Hindlimb muscle (tissue), 1 donor: ENCODE measurements at regions not wholly inside any gene's neighbourhood (a gene's known extent, or its start where the extent isn't known, plus 50 kb on each side); places are given as distances from the start of the nearest gene placed in this dataset.

Experiments used
- DNase-seq: peaks from one replicate; pipeline ENCODE4 v3.0.0-alpha.2; 2013

DNA sequence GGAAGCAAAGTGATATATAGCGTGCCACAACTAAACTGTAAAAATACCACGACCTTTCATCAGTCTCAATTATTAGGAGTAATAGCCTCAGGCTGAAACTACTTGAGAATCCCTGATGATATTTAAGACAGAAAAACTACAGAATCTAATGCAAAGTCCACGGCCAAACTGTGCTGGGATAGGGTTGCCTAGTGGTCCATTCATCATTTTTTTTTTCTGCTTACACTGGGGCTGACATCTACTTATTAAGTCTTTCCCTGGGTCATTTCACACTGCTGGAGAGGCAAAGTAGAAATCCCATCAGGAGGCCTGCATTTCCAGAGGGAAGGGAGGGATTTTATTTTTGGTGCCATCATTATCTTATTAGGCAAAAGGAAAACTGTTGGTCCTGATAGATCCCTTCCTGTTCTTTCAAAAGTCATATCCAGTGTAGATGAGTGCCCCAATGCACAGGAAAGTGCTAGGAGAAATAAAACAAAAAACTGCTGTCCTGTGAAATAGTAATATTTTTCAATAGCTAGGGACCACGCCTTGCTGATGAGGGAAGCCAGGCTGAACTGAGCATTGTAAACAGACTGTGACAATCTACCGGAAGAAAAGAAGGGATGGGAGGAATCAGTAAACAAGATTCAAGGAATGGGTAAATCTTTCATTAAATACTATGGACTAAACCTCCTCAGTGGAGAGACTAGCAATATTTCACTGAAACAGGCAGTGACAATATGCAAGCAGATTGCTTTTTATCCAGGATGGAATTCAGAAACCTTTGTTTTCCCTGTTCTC lies 644.3 kb downstream of the IRS1 start:
- DNase-seq = no peak

DNA sequence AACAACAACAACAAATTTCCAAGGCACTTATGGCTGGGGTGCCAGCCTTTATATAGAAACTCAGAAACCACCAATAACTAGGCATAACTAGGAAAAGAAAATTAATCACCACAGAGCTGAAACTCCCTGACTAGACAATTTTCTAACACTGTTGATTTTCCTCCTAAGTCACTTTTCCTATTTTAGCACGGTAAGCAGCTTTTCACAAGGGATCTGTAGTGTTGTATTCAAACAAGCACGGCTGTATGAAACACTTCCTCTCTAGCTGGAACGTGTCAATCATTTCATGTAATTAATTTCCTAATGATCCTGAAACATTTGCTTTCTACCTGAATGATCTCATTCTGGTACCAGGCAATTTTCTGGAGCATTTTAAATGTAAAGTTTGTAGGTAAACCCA lies 645.0 kb downstream of the IRS1 start:
- no peak for DNase-seq

DNA sequence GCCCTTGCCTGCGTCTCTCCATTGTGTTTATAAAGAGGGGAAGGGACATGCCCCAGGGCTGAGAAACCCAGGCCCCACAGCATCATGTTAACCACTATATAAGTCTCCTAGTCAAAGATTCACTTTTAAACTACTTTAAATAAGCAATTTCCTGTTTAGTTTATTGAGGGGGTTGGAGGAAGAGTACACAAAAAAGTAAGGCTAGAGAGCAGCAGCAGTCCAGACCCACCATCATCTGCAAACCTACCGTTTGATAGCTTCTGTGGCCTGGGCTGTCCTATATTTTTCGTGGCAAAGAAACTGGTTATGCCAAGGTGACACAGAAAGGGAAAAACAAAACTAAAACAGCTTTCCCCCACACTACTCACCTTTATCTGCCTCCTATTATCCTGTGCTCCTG lies 646.1 kb downstream of the IRS1 start:
- no peak for DNase-seq

DNA sequence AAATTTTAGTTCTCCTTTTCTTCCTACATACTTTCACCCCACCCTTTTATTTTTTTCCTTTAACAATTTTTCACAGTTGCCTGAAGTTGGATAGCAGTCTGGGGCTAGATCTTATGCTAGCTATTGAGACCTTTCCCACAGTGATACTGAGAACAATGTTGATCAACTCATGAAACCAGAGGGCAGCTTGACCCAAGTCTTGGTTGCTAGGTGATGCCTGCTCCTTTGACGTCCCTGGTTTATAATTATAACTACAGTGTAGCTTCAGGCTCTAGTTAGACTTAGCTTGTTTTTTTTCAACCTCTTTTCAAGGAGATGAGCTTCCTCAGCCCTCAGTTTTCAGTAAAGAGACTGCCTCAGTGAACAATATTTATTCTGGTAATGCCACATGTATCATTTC lies 648.5 kb downstream of the IRS1 start:
- no peak for DNase-seq

DNA sequence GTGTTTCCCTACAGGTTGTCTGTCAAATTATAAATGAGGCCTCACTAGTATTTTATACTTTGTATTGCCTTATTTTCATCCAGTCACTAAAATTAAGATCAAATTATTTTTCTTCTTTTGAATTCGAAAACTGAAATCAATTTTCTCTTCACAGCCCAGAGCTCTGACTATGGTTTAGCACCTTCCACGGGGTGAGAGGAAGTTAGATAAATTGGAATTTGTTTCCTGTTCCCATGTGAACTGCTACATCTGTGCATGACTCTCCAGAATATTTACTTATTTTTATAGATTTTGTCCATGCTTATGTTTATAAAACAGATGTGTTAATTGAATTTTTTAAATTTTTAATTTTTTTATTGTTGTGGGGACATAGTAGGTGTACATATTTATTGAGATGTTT lies 656.5 kb downstream of the IRS1 start:
- DNase-seq = no peak

DNA sequence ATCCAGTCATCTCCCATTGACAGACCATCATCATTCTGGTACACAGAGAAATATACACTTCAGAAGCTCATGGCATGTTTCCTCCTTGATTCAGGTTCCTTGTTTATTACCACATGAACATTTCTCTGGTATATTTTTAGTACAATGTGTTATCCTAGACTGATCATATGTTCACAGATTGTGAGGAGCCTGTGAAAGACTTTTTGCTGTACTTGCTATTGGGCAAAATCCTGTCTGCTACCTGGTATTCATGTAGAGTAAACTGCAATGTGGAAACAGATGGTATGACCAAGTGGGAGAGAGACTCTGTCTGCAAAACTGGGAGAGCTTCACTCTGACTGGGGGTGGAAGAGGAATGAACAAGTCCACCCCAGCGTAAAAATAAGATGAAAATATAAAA lies 657.2 kb downstream of the IRS1 start:
- DNase-seq = no peak

DNA sequence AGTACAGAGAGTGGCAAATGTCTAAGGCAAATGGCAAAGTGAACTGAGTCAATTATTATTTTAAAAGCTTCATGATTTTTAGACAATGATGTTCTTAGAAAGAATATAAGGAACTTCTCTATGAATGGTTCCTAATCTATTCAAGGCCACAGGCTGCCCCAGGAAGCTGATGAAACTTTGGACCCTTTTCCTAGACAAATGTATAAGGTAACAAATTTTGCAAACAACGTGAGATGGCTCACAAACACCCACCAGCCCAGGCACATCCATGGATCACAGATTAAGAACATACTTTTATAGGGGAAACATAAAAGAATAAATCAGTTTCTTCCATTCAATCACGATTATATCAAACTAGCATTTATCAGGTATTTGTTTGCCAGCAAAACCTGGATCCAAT lies 659.0 kb downstream of the IRS1 start:
- DNase-seq = no peak

DNA sequence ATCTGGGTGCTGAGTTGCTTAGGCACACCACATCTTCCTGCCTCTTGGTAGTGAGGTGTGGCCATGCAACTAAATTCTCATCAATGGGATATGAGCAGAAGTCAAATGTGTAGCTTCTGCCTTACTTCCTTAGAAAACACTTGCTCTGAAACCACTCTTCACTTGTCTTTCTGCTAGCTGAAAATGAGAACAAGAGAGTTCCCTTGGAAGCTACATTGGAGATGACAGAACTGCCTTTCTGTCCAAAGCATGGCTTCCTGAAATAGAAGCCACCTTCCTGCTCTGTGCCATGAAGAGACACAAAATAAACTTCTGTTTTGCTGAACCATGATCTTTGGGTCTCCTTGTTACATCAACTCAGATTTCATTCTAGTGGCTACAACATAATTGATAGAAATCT lies 659.9 kb downstream of the IRS1 start:
- no peak for DNase-seq

DNA sequence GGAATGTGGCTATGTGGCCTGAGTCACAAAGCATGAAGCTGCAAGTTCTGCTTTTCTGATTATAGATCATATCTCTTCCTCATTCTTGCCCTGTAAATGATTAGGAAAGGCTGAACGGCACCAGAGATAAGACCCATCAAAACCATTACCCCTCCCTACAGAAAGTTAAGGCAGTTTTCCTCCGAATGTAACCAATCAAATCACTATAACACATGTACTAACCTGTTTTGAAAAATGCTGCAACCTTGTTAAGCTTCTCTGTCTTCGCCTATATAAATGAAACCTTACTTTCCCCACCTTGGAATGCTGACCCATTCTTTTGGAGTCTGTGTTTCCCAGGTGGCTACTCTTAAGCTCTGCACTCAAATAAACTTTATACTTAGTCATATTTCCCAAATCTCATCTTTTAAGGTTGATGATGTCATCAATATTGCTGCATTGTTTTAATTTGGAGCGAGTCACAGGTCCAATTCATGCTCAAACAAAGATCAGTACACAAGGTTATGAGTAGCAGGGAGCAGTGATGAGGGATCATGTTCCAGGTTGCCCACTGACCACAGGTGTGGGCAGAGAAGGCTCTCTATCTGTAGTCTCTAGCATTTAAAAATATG lies 662.3 kb downstream of the IRS1 start:
- no peak for DNase-seq

DNA sequence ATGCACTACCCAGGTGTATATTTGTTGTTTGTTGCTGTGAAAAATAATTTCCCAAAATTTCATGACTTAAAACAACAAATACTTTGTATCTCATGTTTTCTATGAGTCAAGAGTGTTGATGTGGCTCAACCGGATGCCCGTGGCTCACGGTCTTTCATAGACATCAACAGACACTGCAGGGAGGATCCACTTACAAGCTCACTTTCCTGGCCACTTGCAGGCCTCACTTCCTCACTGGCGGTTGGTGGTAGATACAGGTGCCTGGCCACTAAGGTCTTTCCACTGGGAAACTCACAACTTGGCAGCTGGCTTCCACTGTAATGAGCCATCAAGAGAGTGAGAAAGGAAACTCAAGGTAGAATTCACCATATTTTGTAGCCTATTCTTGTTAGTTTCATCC lies 662.9 kb downstream of the IRS1 start:
- DNase-seq = no peak

DNA sequence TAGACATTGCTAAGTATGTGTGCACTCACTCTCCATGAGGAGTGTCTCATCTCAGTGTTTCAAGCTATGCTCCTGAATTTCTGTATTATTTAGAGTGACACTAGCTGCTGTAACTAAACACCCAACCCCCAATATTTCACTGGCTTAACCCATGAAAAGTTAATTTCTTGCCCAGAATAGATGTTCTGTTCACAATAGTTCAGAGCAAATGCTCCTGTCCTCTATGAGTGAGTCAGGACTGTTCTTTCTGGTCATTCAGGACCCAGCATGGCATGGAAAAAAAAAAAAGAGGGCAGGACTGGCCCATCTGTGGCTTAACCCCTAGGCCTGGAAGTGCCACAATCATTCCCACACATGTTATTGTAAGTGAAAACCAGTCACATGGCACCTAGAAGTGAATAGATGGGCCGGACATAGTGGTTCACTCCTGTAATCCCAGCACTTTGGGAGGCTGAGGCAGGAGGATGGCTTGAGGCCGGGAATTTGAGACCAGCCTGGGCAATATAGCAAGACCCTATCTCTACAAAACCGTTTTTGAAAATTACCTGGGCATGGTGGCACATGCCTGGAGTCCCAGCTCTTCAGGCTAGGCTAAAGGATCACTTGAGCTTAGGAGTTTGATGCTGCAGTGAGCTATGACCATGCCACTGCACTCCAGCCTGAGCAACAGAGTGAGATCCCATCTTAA lies 663.6 kb downstream of the IRS1 start:
- DNase-seq = no peak

DNA sequence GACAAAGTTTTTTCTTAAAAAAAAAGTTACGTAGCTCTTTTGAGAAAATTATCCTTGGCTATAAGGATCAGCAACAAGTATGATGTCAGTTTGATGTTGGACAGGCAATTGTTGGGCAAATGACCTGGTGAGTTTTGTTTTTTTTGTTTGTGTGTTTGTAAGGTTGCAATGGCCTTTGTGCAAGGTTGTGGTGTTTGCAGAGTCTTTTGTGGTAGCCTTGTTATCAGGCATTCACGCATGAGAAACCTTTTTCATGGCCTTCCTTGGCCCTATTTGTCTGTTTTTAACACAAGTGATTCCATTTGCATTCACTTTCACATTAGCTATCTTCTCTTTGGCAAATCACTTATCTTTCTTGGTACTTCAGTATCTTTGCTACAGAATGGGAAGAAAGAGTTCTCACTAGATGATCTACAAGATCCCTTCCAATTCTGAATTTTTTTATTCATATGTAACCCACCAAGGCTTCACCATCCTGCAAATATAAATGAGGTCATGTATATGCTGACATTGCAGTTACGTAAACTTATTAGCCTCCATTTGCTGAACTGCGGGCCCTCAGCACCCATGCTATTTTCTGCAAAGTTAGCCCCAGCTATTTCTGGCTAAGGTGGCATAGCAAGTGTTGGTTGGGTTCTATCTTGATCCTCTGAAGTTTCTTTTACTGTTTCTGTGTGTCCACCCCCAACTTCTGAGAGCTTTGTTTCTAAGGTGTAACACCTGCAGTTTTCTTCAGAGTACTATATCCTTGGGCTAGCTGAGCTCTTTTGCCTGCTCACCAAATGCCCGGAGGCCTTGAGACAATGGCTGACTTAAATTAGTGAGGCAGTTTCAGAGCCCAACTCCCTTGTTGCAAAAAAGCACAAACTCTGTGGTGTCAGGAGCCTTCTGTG lies 667.1 kb downstream of the IRS1 start:
- DNase-seq = no peak

DNA sequence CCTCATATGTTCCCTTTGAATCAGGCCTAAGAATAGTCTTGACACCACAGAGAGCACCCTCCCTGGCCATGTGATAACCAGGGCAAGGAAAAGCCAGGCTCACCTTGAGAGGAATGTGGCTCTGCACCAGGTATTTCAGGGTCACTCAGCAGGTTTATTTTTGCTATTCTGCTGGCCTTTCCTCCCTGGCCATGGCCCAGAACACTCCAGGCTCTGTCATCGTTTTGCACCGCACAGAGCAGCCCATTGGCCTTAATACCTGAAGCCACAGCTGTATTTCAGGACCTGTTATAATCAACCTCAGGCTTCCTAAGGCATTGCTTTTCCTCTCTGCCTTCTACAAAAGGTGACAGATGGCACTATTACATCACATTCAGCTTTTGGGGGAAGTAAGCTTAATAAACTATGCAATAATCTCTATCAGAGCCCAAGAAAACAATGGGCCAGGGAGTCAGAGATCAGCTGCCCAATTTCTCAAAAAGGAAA lies 668.3 kb downstream of the IRS1 start:
- no peak for DNase-seq

DNA sequence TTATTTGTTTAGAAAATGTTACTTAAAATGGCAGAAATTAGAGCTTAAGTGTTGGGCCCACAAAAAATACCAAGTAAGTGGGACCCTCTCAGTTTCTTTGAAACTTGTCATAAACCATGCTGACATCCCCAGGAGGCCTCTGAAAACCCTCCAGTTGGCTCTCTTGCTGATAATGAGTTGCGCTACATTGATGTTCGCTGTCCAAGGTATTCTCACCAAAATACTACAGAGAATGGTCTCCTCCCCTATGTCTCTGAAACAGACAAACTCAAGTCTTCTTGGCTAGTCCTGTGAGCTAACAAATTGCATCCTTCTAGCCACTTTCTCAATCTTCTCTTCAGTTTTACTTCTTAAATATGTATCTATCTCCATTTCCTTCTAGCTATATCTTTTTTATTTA lies 669.4 kb downstream of the IRS1 start:
- DNase-seq = no peak

DNA sequence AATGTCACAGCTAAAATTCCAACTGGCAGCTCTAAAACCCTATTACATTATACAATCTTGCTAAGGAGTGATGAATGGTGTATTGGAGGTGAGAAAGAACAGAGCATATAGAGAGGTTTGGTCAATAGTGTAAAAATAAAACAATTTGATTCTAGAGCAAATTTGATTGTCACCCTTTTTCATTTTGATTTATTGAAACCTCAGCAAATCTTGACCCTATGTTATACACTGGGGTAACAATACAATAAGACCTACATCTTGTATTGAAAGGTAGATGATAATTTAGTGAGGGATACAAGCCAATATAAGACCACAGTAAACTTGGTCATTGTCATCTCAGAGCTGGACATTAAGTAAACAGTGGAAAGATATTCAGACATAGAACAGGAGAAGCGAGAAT lies 671.9 kb downstream of the IRS1 start:
- DNase-seq = no peak

DNA sequence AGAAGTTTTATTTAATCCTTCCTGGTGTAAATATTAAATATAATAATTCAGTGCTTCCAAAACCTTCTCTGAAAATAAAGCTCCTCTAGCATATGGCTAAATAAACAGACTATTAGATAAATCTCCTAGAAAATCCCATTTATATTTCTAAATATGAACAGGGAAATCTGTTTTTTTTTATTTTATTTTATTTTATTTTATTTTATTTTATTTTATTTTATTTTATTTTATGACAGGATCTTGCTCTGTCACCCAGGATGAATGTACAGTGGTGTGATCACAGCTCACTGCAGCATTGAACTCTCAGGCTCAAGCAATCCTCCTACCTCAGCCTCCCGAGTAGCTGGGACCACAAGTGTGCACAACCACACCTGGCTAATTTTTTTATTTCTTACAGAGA lies 673.5 kb downstream of the IRS1 start:
- DNase-seq = no peak

DNA sequence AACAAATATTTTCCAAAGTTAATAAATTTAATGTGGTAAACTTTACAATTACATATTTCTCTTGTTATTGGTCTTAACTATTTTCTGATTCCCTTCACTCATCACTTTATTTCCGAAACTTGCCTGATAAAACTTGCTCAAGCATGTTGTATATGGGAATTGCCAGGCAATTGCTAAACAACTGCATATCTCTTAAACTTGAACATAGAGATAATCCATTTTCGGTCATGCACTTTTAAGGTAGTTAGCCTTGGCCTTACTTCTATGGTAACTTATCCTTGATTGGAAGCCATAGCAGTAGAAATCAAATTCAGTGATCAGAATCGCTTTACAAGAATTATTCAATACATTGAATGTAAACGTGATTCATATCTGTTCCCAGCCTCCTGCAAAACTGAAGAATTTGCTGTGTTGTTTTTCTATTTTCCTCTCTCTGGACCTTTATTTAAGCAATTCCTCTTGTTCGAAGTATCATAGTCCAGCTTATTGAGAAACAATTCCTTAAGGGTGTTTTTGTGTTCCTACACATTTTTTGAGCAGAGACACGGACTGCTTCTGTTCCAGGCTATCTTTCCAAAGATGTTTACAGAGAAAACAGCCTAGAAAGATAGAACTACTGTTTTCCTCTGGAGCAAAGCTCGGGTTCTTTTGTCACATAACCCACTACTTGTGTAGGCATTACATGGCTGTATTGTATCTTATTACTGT lies 674.3 kb downstream of the IRS1 start:
- DNase-seq = no peak

DNA sequence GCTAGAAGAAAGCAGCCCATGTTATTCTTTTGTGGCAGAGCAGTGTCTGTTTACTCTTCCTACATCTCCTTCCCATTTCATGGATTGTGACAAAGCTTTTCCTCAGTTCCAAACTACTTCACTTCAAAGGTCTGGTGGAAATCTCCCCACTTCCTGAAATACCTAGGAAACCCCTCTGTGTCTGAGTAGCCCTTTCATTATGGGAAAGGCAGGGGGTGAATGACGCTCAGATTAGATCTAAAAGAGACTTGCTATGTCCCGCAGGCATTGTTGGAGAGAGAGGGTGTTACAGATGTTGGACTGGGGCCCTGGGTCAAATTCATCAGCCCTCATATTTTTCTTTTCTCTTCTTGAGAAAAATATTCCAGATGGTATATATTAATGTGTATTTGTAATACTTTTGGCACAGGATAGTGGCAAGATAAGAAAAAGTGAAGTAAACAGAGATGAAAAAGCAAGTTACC lies 675.0 kb downstream of the IRS1 start:
- DNase-seq = no peak

DNA sequence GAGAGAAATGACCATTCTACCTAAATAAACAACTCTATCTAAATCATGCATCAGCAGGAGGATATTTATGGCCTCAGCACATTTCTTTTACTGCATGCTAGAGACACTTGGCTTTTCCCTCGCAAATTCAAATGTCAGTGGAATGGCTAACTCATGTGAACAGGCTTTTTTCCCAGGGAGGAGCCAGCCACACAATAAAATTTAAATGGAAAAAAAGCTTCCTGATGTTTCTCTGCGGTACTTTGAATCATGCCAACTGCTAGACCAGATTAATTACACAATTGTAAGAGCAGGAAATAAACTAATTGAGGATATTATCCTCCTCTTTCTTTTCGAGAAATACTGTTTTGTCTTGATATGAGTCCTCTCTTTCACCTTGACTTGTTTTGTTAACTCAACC lies 676.3 kb downstream of the IRS1 start:
- no peak for DNase-seq

DNA sequence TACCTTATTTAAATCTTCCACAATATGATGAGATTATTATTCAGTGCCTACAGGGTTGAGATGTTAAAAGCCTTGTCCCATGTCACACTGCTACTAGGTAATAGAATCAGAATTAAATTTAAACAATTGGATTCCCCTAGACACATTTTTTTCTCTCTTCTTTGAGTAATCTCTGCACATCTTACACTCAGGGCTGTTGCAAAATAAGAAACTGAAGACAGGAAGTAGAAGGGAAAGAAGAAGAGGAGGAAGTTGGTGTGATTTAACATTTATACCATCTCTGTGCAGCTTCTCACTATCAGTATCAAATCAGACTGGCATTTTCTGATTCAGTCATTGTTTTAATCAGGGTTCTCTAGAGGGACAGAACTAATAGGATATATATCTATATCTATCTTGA lies 677.6 kb downstream of the IRS1 start:
- DNase-seq = no peak

DNA sequence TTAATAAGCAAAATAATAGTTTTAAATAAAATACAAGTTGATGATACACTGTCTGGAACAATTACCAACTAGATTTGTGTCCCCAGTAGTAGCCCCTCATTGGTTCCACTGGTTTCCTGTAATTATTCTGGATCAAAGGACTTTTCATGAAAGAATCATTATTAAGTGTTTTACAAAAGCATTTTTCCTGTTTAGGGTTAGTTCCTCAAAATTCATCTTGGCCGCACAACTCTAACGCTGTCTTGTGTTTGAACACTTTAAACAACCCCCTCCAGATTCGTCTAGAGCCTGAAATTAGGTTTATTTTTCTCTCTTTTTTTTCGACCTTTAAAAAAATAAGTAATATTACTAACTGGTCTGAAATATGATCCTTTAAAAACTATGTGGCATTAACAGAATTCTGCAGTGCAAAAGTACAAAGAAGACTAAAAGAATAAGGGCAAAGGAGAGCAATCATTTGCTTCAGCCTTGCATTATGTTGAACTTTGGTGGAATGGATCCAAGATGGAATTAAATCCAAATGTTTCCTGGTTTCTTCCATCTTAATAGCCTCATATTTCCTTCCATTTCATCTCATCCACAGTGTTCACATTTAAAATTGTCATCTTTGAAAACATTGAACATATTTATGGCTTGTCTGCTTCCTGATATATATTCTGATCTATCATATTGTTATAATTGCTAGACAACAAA lies 678.4 kb downstream of the IRS1 start:
- peak; percentile 54 for DNase-seq
